Keratinocyte (primary cell): ENCODE measurements at regions not wholly inside any gene's neighbourhood (a gene's known extent, or its start where the extent isn't known, plus 50 kb on each side); places are given as distances from the start of the nearest gene placed in this dataset.

ENCODE experiments used
- DNase-seq: peaks from one replicate; pipeline ENCODE4 v3.0.0-alpha.2; 2011; ENCODE audit warnings: low read depth, missing footprints, low spot score
- FAIRE-seq: peaks from 2 replicates; lab custom pipeline; 2011; peaks lifted over from hg19 to GRCh38; lab: Jason Lieb, UNC
- H2AFZ ChIP-seq: 2 replicates; pipeline ENCODE4 v1.6.0; 2012; ENCODE audit warnings: low read length, control low read depth, inconsistent platforms; ENCODE audit not compliant: control insufficient read depth
- H3K27ac ChIP-seq: 2 replicates; pipeline ENCODE4 v1.5.1; 2011; ENCODE audit warnings: low read length; ENCODE audit not compliant: control insufficient read depth, insufficient read depth
- H3K27me3 ChIP-seq: 3 replicates; pipeline ENCODE4 v1.6.0; 2011; ENCODE audit warnings: low read length; ENCODE audit not compliant: control insufficient read depth, insufficient read depth; ENCODE audit errors: extremely low read depth
- H3K36me3 ChIP-seq, 2 experiments: 2 replicates in 1 of 2; 3 replicates in 1 of 2; pipeline ENCODE4 v1.5.1; 2011; ENCODE audit warnings: low read length in 2 of 2, mild to moderate bottlenecking in 1 of 2; ENCODE audit not compliant: control insufficient read depth in 2 of 2, insufficient read depth in 2 of 2; ENCODE audit errors: extremely low read depth in 1 of 2
- H3K4me1 ChIP-seq: 3 replicates; pipeline ENCODE4 v1.5.1; 2011; ENCODE audit warnings: low read length; ENCODE audit not compliant: control insufficient read depth, insufficient read depth; ENCODE audit errors: extremely low read depth
- H3K4me2 ChIP-seq: 3 replicates; pipeline ENCODE4 v1.6.0; 2011; ENCODE audit warnings: low read depth, low read length; ENCODE audit not compliant: control insufficient read depth, insufficient read depth; ENCODE audit errors: extremely low read depth
- H3K4me3 ChIP-seq, 3 experiments: fragments of 200-600 bp in 1 of 3; sonication (generic) in 1 of 3; 2 replicates in 2 of 3; 3 replicates in 1 of 3; pipeline ENCODE4 v1.5.1; 2011 to 2016; ENCODE audit warnings: low read length in 3 of 3, mild to moderate bottlenecking in 3 of 3, control low read depth in 2 of 3, inconsistent platforms in 1 of 3, low read depth in 1 of 3, mixed read lengths in 1 of 3, mixed run types in 1 of 3, moderate library complexity in 1 of 3; ENCODE audit not compliant: control insufficient read depth in 2 of 3, insufficient read depth in 2 of 3; ENCODE audit errors: extremely low read depth in 1 of 3
- H3K79me2 ChIP-seq: 2 replicates; pipeline ENCODE4 v1.6.0; 2012; ENCODE audit warnings: low read length; ENCODE audit not compliant: control insufficient read depth, insufficient read depth
- H3K9ac ChIP-seq: 3 replicates; pipeline ENCODE4 v1.6.0; 2011; ENCODE audit warnings: low read length; ENCODE audit not compliant: control insufficient read depth, insufficient read depth; ENCODE audit errors: extremely low read depth
- H3K9me1 ChIP-seq: 3 replicates; pipeline ENCODE4 v1.6.0; 2011; ENCODE audit warnings: low read length; ENCODE audit not compliant: control insufficient read depth, insufficient read depth; ENCODE audit errors: extremely low read depth
- H3K9me3 ChIP-seq: 2 replicates; pipeline ENCODE4 v1.5.1; 2012; ENCODE audit warnings: low read depth, low read length; ENCODE audit not compliant: control insufficient read depth
- H4K20me1 ChIP-seq: 3 replicates; pipeline ENCODE4 v1.6.0; 2011; ENCODE audit warnings: low read length; ENCODE audit not compliant: control insufficient read depth, insufficient read depth; ENCODE audit errors: extremely low read depth
- EZH2 ChIP-seq: IDR thresholded peaks from one replicate; pipeline ENCODE4 v1.6.1; 2012; ENCODE audit warnings: inconsistent platforms, mild to moderate bottlenecking, low read length, moderate library complexity
- dilution Hi-C: fragments of 300-500 bp; cut with MboI; formaldehyde crosslinking; loops from one replicate; pipeline ENCODE4 v1.7.0; 2020; ENCODE audit warnings: low sequenced_read_pairs; ENCODE audit not compliant: extremely low pct_ligation_motif_present
- small RNA-seq, 3 experiments: library from RNA; depleted of rRNA; stranded (forward); fragments of <200 nt; gene quantifications; one replicate each; pipeline ENCODE3, GENCODE V24; 2012; ENCODE audit warnings: low read depth in 3 of 3, low replicate concordance in 1 of 3; ENCODE audit not compliant: insufficient read length in 3 of 3
- TF ChIP-seq, protein P1 (sequence below), 3 experiments: IDR thresholded peaks in 1 of 3; conservative IDR thresholded peaks in 1 of 3; optimal IDR thresholded peaks in 1 of 3; 2 replicates in 2 of 3; 3 replicates in 1 of 3; pipeline versions ENCODE3 to v1.5.1; 2011; ENCODE audit warnings: low read length in 3 of 3, mild to moderate bottlenecking in 3 of 3, moderate library complexity in 2 of 3, control low read depth in 1 of 3, inconsistent platforms in 1 of 3; ENCODE audit not compliant: insufficient read depth in 2 of 3; ENCODE audit errors: extremely low read depth in 1 of 3

DNA sequence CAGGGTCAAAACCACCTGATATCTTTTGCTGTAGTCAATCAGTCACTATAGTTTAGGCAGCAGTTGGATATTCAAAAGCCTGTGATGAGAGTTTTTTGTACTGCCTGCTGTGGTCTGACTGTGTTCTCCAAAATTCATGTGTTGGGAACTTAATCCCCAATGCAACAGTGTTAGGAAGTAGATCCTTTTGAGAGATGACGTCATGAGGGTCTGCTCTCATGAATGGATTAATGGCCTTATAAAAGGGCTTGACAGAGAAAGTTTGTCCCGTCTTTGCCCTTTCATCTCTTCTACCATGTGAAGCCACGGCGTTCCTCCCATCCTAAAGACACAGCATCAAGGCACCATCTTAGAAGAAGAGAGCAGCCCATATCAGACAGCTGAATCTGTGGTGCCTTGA lies 50.8 kb upstream of the PDE3A start:
- no peaks in the 10 kb centered on the region for H3K9me3 ChIP-seq
- TF ChIP-seq, protein P1, sequence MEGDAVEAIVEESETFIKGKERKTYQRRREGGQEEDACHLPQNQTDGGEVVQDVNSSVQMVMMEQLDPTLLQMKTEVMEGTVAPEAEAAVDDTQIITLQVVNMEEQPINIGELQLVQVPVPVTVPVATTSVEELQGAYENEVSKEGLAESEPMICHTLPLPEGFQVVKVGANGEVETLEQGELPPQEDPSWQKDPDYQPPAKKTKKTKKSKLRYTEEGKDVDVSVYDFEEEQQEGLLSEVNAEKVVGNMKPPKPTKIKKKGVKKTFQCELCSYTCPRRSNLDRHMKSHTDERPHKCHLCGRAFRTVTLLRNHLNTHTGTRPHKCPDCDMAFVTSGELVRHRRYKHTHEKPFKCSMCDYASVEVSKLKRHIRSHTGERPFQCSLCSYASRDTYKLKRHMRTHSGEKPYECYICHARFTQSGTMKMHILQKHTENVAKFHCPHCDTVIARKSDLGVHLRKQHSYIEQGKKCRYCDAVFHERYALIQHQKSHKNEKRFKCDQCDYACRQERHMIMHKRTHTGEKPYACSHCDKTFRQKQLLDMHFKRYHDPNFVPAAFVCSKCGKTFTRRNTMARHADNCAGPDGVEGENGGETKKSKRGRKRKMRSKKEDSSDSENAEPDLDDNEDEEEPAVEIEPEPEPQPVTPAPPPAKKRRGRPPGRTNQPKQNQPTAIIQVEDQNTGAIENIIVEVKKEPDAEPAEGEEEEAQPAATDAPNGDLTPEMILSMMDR (optimal IDR thresholded peaks at IDR 0.05 in 1 of 3, IDR thresholded peaks at IDR 0.05 in 1 of 3, conservative IDR thresholded peaks at IDR 0.05 in 1 of 3; ENCODE audit: extremely low read depth in 1 of 3, insufficient read depth in 2 of 3, low read length in 3 of 3): no peak
- TF ChIP-seq EZH2: no peak
- dilution Hi-C loops: no loop called here
- FAIRE-seq (no peak), DNase-seq (no peak)
- no peaks in the 10 kb centered on the region for H3K4me1 ChIP-seq
- H3K36me3 ChIP-seq: no peaks in the 10 kb centered on the region
- H2AFZ ChIP-seq: no peak overlapping the region
- no peak overlapping the region for H3K27ac ChIP-seq
- H3K9me1 ChIP-seq: no peaks in the 10 kb centered on the region
- H4K20me1 ChIP-seq: no peaks in the 10 kb centered on the region
- H3K4me2 ChIP-seq: no peak overlapping the region
- no peak overlapping the region for H3K9ac ChIP-seq
- H3K4me3 ChIP-seq: no peak overlapping the region
- H3K79me2 ChIP-seq: no peaks in the 10 kb centered on the region
- no peaks in the 10 kb centered on the region for H3K27me3 ChIP-seq

Small RNA genes in the stretch of these regions (small RNA-seq; reads per million reads assigned to genes)
- gene RNU1-146P: 0 reads per million in 3 experiments
